PC-3 (cell line): ENCODE measurements at regions not wholly inside any gene's neighbourhood (a gene's known extent, or its start where the extent isn't known, plus 50 kb on each side); places are given as distances from the start of the nearest gene placed in this dataset.

Experiments used
- ATAC-seq: fragments of 200-7000 bp; cut with Tn5 transposase; 2 replicates; pipeline ENCODE4 v1.9.1; 2020; ENCODE audit warnings: mild to moderate bottlenecking, moderate library complexity
- BruUV-seq: library from RNA; stranded (reverse); fragments of 400-500 nt; replicated peaks from 2 replicates; lab custom pipeline; 2021; lab: Mats Ljungman, UMichigan
- CTCF ChIA-PET: fragments of 300-600 bp; sonication (Branson Sonifier 250); formaldehyde crosslinking; loops from one replicate; lab custom pipeline; 2022; ENCODE audit warnings: antibody characterized with exemption; lab: Charles Lee
- POLR2A ChIA-PET: fragments of 300-600 bp; sonication (Branson Sonifier 250); formaldehyde crosslinking; loops from one replicate; lab custom pipeline; 2022; ENCODE audit warnings: antibody characterized with exemption; ENCODE audit not compliant: unreplicated experiment; lab: Charles Lee
- DNase-seq: peaks from one replicate; pipeline ENCODE4 v3.0.0-alpha.2; 2015
- H2AFZ ChIP-seq: fragments of 300-600 bp; sonication (generic); 2 replicates; pipeline ENCODE4 v1.6.0; 2016; ENCODE audit warnings: antibody characterized with exemption, low read length
- H3F3A ChIP-seq: fragments of 300-600 bp; sonication (generic); one replicate; pipeline ENCODE4 v1.6.0; 2017; ENCODE audit warnings: antibody characterized with exemption, low read length, control low read depth, mild to moderate bottlenecking; ENCODE audit not compliant: unreplicated experiment
- H3K27ac ChIP-seq: fragments of 300-600 bp; sonication (generic); 2 replicates; pipeline ENCODE4 v1.5.1; 2016; ENCODE audit warnings: mild to moderate bottlenecking, low read length
- H3K27me3 ChIP-seq: fragments of 300-600 bp; sonication (generic); 2 replicates; pipeline ENCODE4 v1.6.1; 2016; ENCODE audit warnings: low read length, mixed read lengths
- H3K36me3 ChIP-seq: fragments of 300-600 bp; sonication (generic); 2 replicates; pipeline ENCODE4 v1.6.1; 2016; ENCODE audit warnings: low read depth, mixed run types, low read length, mixed read lengths
- H3K4me1 ChIP-seq: fragments of 300-600 bp; sonication (generic); 2 replicates; pipeline ENCODE4 v1.5.1; 2016; ENCODE audit warnings: low read length; ENCODE audit not compliant: insufficient read depth
- H3K4me2 ChIP-seq: fragments of 300-600 bp; sonication (generic); 2 replicates; pipeline ENCODE4 v1.6.0; 2016; ENCODE audit warnings: low read length
- H3K4me3 ChIP-seq: fragments of 300-600 bp; sonication (generic); 2 replicates; pipeline ENCODE4 v1.5.1; 2016; ENCODE audit warnings: mild to moderate bottlenecking, low read length, mixed read lengths
- H3K79me2 ChIP-seq: fragments of 300-600 bp; sonication (generic); 2 replicates; pipeline ENCODE4 v1.6.1; 2017; ENCODE audit warnings: low read length, mixed read lengths
- H3K9ac ChIP-seq: fragments of 300-600 bp; sonication (generic); 2 replicates; pipeline ENCODE4 v1.6.0; 2016; ENCODE audit warnings: mild to moderate bottlenecking, low read length
- H3K9me2 ChIP-seq: fragments of 300-600 bp; sonication (generic); replicated peaks from 2 replicates; pipeline ENCODE4 v1.6.1; 2016; ENCODE audit warnings: mixed run types, low read length, mixed read lengths
- H3K9me3 ChIP-seq: fragments of 300-600 bp; sonication (generic); 2 replicates; pipeline ENCODE4 v1.6.1; 2016; ENCODE audit warnings: low read length, mixed read lengths
- H4K20me1 ChIP-seq: fragments of 300-600 bp; sonication (generic); 2 replicates; pipeline ENCODE4 v1.6.1; 2016; ENCODE audit warnings: low read length, mixed read lengths
- EZH2 ChIP-seq: fragments of 300-600 bp; sonication (generic); IDR thresholded peaks from one replicate; pipeline ENCODE4 v1.6.1; 2017; ENCODE audit warnings: antibody characterized with exemption, mild to moderate bottlenecking, low read length; ENCODE audit not compliant: unreplicated experiment
- EZH2phosphoT487 ChIP-seq: fragments of 300-600 bp; sonication (generic); IDR thresholded peaks from 2 replicates; pipeline ENCODE4 v1.6.1; 2018; ENCODE audit warnings: mild to moderate bottlenecking, antibody characterized with exemption, low read length, borderline replicate concordance
- intact Hi-C: fragments of 100-400 bp; cut with micrococcal nuclease; formaldehyde crosslinking; loops from 2 replicates; pipeline ENCODE4 v1.9.0; 2023
- TF ChIP-seq, protein P1 (sequence below): fragments of 300-600 bp; sonication (generic); conservative IDR thresholded peaks from 2 replicates; pipeline ENCODE4 v1.5.1; 2017; ENCODE audit warnings: antibody characterized with exemption, low read depth, mild to moderate bottlenecking, low read length

DNA sequence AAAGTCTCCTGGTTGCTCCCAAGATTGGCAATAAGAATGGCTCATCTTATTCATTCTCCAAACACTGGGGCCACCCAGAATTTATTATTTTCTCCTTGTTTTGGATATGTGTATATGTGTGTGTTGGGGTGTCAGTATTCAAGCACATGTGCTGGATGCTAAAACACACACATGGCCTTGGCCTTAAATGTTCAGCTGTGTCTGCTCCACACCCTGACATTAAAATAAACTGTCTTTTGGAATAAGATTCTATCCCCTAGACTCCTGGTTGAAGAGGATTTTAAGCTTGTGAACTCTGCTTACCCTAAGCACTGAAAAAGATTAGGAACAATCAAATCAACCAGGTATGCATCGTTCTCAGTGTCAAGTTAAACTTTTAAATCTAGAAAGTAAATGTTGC lies 382.9 kb upstream of the MCTP2 start:
- H3K4me3 ChIP-seq: no peak overlapping the region
- H3K27ac ChIP-seq: no peak overlapping the region
- H3K9me2 ChIP-seq: no peaks in the 10 kb centered on the region
- intact Hi-C loops: no loop called here
- H3K4me1 ChIP-seq: no peaks in the 10 kb centered on the region
- H3F3A ChIP-seq: no peaks in the 10 kb centered on the region
- no peaks in the 10 kb centered on the region for H3K79me2 ChIP-seq
- BruUV-seq: no TSS peak
- DNase-seq: no peak
- ChIA-PET POLR2A (no interaction called here), CTCF (no interaction called here)
- H4K20me1 ChIP-seq: no peaks in the 10 kb centered on the region
- ATAC-seq: no peak
- H3K9ac ChIP-seq: no peak overlapping the region
- no peak overlapping the region for H2AFZ ChIP-seq
- TF ChIP-seq EZH2: no peak
- TF ChIP-seq, protein P1, sequence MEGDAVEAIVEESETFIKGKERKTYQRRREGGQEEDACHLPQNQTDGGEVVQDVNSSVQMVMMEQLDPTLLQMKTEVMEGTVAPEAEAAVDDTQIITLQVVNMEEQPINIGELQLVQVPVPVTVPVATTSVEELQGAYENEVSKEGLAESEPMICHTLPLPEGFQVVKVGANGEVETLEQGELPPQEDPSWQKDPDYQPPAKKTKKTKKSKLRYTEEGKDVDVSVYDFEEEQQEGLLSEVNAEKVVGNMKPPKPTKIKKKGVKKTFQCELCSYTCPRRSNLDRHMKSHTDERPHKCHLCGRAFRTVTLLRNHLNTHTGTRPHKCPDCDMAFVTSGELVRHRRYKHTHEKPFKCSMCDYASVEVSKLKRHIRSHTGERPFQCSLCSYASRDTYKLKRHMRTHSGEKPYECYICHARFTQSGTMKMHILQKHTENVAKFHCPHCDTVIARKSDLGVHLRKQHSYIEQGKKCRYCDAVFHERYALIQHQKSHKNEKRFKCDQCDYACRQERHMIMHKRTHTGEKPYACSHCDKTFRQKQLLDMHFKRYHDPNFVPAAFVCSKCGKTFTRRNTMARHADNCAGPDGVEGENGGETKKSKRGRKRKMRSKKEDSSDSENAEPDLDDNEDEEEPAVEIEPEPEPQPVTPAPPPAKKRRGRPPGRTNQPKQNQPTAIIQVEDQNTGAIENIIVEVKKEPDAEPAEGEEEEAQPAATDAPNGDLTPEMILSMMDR: no peak
- TF ChIP-seq EZH2phosphoT487: no peak
- no peaks in the 10 kb centered on the region for H3K9me3 ChIP-seq
- H3K4me2 ChIP-seq: no peak overlapping the region
- no peaks in the 10 kb centered on the region for H3K36me3 ChIP-seq
- H3K27me3 ChIP-seq: no peaks in the 10 kb centered on the region

DNA sequence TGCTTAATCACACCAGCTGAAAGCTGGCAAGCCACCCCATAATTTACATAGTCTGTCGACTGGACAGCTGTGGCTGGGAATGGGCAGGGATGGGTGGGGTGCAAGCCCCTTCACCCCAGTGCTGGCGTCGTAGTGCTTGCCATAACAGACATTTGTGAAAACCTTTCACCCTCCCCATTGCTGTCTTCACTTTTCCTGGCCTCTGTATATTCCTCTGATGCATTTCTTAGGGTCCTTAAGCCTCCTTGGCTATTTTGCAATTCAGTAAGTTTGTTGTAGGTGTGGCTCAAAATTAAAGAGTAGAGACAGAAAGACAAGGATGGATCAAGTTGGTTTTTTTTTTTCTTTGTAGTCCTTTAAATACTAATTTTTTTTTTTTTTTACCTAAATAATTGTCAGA lies 383.3 kb upstream of the MCTP2 start:
- Histone ChIP-seq H3K4me1 (no peaks in the 10 kb centered on the region), H3K79me2 (no peaks in the 10 kb centered on the region), H3K27me3 (no peaks in the 10 kb centered on the region), H3K4me2 (no peak overlapping the region), H3K9me2 (no peaks in the 10 kb centered on the region), H3K9me3 (no peaks in the 10 kb centered on the region), H3K4me3 (no peak overlapping the region), H4K20me1 (no peaks in the 10 kb centered on the region), H3K9ac (no peak overlapping the region), H3K27ac (no peak overlapping the region), H3F3A (no peaks in the 10 kb centered on the region), H2AFZ (no peak overlapping the region), H3K36me3 (no peaks in the 10 kb centered on the region)
- no peak for DNase-seq
- no peak for TF ChIP-seq EZH2phosphoT487
- TF ChIP-seq EZH2: no peak
- TF ChIP-seq, protein P1: no peak
- CTCF ChIA-PET: no interaction called here
- POLR2A ChIA-PET: no interaction called here
- no TSS peak for BruUV-seq
- intact Hi-C loops: no loop called here
- ATAC-seq: no peak

DNA sequence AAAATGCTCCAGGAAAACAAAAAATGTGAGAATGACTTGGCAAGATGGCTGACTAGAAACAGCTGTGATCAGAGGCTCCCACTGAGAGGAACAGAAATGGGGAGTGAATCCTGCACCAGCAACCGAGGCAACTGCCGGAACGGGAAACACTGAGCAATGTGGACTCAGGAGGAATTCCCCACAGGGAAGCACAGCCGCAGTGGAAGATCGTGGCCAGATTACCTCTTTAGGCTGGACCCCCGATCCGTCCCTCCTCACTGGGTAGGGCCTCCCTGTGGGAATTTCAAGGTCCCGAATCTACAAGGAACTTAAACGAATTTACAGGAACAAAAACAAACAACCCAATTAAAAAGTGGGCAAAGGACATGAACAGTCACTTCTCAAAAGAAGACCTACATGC lies 385.2 kb upstream of the MCTP2 start:
- Histone ChIP-seq H3K27me3 (no peaks in the 10 kb centered on the region), H3K4me3 (no peak overlapping the region), H3K4me2 (no peak overlapping the region), H3K4me1 (no peaks in the 10 kb centered on the region), H3K9me2 (no peaks in the 10 kb centered on the region), H3K9me3 (no peaks in the 10 kb centered on the region), H3K27ac (no peak overlapping the region), H3K9ac (no peak overlapping the region), H2AFZ (no peak overlapping the region), H3F3A (no peaks in the 10 kb centered on the region), H3K36me3 (no peaks in the 10 kb centered on the region), H3K79me2 (no peaks in the 10 kb centered on the region), H4K20me1 (no peaks in the 10 kb centered on the region)
- no peak for DNase-seq
- ATAC-seq: no peak
- no TSS peak for BruUV-seq
- intact Hi-C loops: no loop called here
- TF ChIP-seq, protein P1: no peak
- TF ChIP-seq EZH2phosphoT487 (no peak), EZH2 (no peak)
- CTCF ChIA-PET: no interaction called here
- POLR2A ChIA-PET: no interaction called here
